ENCODE measurements at regions not wholly inside any gene's neighbourhood (a gene's known extent, or its start where the extent isn't known, plus 50 kb on each side); places are given as distances from the start of the nearest gene placed in this dataset.

GRCh38 chr10:57168611-57169240 is 807.7 kb upstream of the ZWINT start:
- no peak for TF ChIP-seq CTCF (conservative IDR thresholded peaks at IDR 0.05; ENCODE audit: low read depth, low read length)
- TF ChIP-seq EZH2 (IDR thresholded peaks at IDR 0.05; ENCODE audit: borderline replicate concordance, low read depth, low read length, poor library complexity, severe bottlenecking) = no peak
- H3K4me1 ChIP-seq (ENCODE audit: insufficient read depth, low read length, poor library complexity, severe bottlenecking) = no peaks in the 10 kb centered on the region
- no peaks in the 10 kb centered on the region for H3K36me3 ChIP-seq (ENCODE audit: insufficient read depth, low read length, poor library complexity, severe bottlenecking)
- no TSS peak for BruUV-seq (replicated peaks)
- POLR2A ChIA-PET (ENCODE audit: low non-redundant PET) = no interaction called here
- H3K27me3 ChIP-seq (replicated peaks; ENCODE audit: insufficient read depth, low read depth, low read length, poor library complexity) = no peaks in the 10 kb centered on the region
- H3K9me3 ChIP-seq (ENCODE audit: low read depth, low read length, poor library complexity, severe bottlenecking) = peaks cover 18% of the 10 kb centered on the region
- DNase-seq (ENCODE audit: low spot score) = no peak
- H3K27ac ChIP-seq (ENCODE audit: low read depth, low read length, poor library complexity, severe bottlenecking) = no peak overlapping the region
- intact Hi-C loops (cut with micrococcal nuclease; ENCODE audit: unreplicated experiment) = no loop called here
- CTCF ChIA-PET = no interaction called here
- H3K4me3 ChIP-seq (ENCODE audit: low read depth, low read length, poor library complexity, severe bottlenecking) = no peak overlapping the region

- Histone ChIP-seq H3K4me3 (ENCODE audit: low read depth, low read length, poor library complexity, severe bottlenecking) (no peak overlapping the region), H3K9me3 (ENCODE audit: low read depth, low read length, poor library complexity, severe bottlenecking) (peaks cover 37% of the 10 kb centered on the region), H3K4me1 (ENCODE audit: insufficient read depth, low read length, poor library complexity, severe bottlenecking) (no peaks in the 10 kb centered on the region), H3K36me3 (ENCODE audit: insufficient read depth, low read length, poor library complexity, severe bottlenecking) (no peaks in the 10 kb centered on the region), H3K27me3 (replicated peaks; ENCODE audit: insufficient read depth, low read depth, low read length, poor library complexity) (no peaks in the 10 kb centered on the region), H3K27ac (ENCODE audit: low read depth, low read length, poor library complexity, severe bottlenecking) (no peak overlapping the region)
- no peak for TF ChIP-seq EZH2 (IDR thresholded peaks at IDR 0.05; ENCODE audit: borderline replicate concordance, low read depth, low read length, poor library complexity, severe bottlenecking)
- no peak for TF ChIP-seq CTCF (conservative IDR thresholded peaks at IDR 0.05; ENCODE audit: low read depth, low read length)
- CTCF ChIA-PET = no interaction called here
- POLR2A ChIA-PET (ENCODE audit: low non-redundant PET) = no interaction called here
- no peak for DNase-seq (ENCODE audit: low spot score)
- no TSS peak for BruUV-seq (replicated peaks)
- intact Hi-C loops (cut with micrococcal nuclease; ENCODE audit: unreplicated experiment) = no loop called here
Measured at GRCh38 chr10:57165671-57166070, 804.6 kb upstream of the ZWINT start.

GRCh38 chr10:57162231-57162630 is 801.2 kb upstream of the ZWINT start:
- CTCF ChIA-PET = no interaction called here

More at GRCh38 chr10:57162231-57162630, 801.2 kb upstream of the ZWINT start:
- Histone ChIP-seq H3K9me3 (ENCODE audit: low read depth, low read length, poor library complexity, severe bottlenecking) (peaks cover 43% of the 10 kb centered on the region), H3K27ac (ENCODE audit: low read depth, low read length, poor library complexity, severe bottlenecking) (no peak overlapping the region), H3K27me3 (replicated peaks; ENCODE audit: insufficient read depth, low read depth, low read length, poor library complexity) (no peaks in the 10 kb centered on the region), H3K36me3 (ENCODE audit: insufficient read depth, low read length, poor library complexity, severe bottlenecking) (no peaks in the 10 kb centered on the region), H3K4me3 (ENCODE audit: low read depth, low read length, poor library complexity, severe bottlenecking) (no peak overlapping the region), H3K4me1 (ENCODE audit: insufficient read depth, low read length, poor library complexity, severe bottlenecking) (no peaks in the 10 kb centered on the region)
- BruUV-seq (replicated peaks) = no TSS peak
- POLR2A ChIA-PET (ENCODE audit: low non-redundant PET) = no interaction called here
- intact Hi-C loops (cut with micrococcal nuclease; ENCODE audit: unreplicated experiment) = no loop called here
- DNase-seq (ENCODE audit: low spot score) = no peak
- TF ChIP-seq EZH2 (IDR thresholded peaks at IDR 0.05; ENCODE audit: borderline replicate concordance, low read depth, low read length, poor library complexity, severe bottlenecking) = no peak
- no peak for TF ChIP-seq CTCF (conservative IDR thresholded peaks at IDR 0.05; ENCODE audit: low read depth, low read length)
